ENCODE measurements at regions not wholly inside any gene's neighbourhood (a gene's known extent, or its start where the extent isn't known, plus 50 kb on each side); places are given as distances from the start of the nearest gene placed in this dataset.

GRCh38 chr13:80924596-80924995, 583.7 kb upstream of the SPRY2 start:
- no peak for TF ChIP-seq HSF1 (IDR thresholded peaks at IDR 0.05; ENCODE audit: low read depth, low read length)
- TF ChIP-seq RUNX3 (IDR thresholded peaks at IDR 0.05; ENCODE audit: low read length): no peak
- TF ChIP-seq EP300 (IDR thresholded peaks at IDR 0.05; ENCODE audit: borderline replicate concordance in 1 of 2, control insufficient read depth in 1 of 2, low read depth in 2 of 2, low read length in 2 of 2): no peak
- TF ChIP-seq SMC3 (IDR thresholded peaks at IDR 0.05; ENCODE audit: borderline replicate concordance, low read length): no peak
- no peak for TF ChIP-seq SRF (IDR thresholded peaks at IDR 0.05; ENCODE audit: low read depth in 2 of 2, low read length in 2 of 2)
- TF ChIP-seq CTCF (IDR thresholded peaks at IDR 0.05 in 2 of 3, conservative IDR thresholded peaks at IDR 0.05 in 1 of 3; ENCODE audit: control insufficient read depth in 2 of 3, extremely low read depth in 1 of 3, insufficient read depth in 1 of 3, low read depth in 3 of 3, low read length in 3 of 3): no peak
- no peak for TF ChIP-seq TCF7 (IDR thresholded peaks at IDR 0.05; ENCODE audit: borderline replicate concordance)
- no peak for TF ChIP-seq CHD2 (IDR thresholded peaks at IDR 0.05; ENCODE audit: borderline replicate concordance, low read depth, low read length)

Measured in GM12878 (cell line).